Endothelial cell of umbilical vein (primary cell): ENCODE measurements at regions not wholly inside any gene's neighbourhood (a gene's known extent, or its start where the extent isn't known, plus 50 kb on each side); places are given as distances from the start of the nearest gene placed in this dataset.

Source experiments
- BruUV-seq: library from RNA; stranded (reverse); fragments of 400-500 nt; replicated peaks from 2 replicates; lab custom pipeline; 2021; lab: Mats Ljungman, UMichigan
- CTCF ChIA-PET: fragments of 300-600, 350-600 bp; sonication (Branson Sonifier 250); formaldehyde crosslinking; loops from one replicate; lab custom pipeline; 2021; ENCODE audit warnings: antibody characterized with exemption, inconsistent platforms; lab: Charles Lee
- POLR2A ChIA-PET: fragments of 300-600, 350-600 bp; sonication (Branson Sonifier 250); formaldehyde crosslinking; loops from one replicate; lab custom pipeline; 2021; ENCODE audit warnings: antibody characterized with exemption, inconsistent platforms; lab: Charles Lee
- DNase-seq: peaks from one replicate; pipeline ENCODE4 v3.0.0-alpha.2; 2011; ENCODE audit warnings: low read depth, low spot score
- FAIRE-seq: peaks from 2 replicates; lab custom pipeline; 2011; peaks lifted over from hg19 to GRCh38; lab: Jason Lieb, UNC
- H2AFZ ChIP-seq: 2 replicates; pipeline ENCODE4 v1.6.0; 2012; ENCODE audit warnings: low read depth, low read length, control low read depth, inconsistent platforms
- H3K27ac ChIP-seq: 2 replicates; pipeline ENCODE4 v1.5.1; 2011; ENCODE audit warnings: low read depth, mild to moderate bottlenecking, control low read depth, low read length, moderate library complexity; ENCODE audit not compliant: insufficient read depth
- H3K27me3 ChIP-seq, 2 experiments: 2 replicates each; pipeline versions ENCODE4 v1.6.0 to v1.6.1; 2011; ENCODE audit warnings: low read length in 2 of 2, mixed read lengths in 1 of 2; ENCODE audit not compliant: control insufficient read depth in 2 of 2, insufficient read depth in 2 of 2
- H3K36me3 ChIP-seq, 2 experiments: 2 replicates in 1 of 2; 3 replicates in 1 of 2; pipeline ENCODE4 v1.5.1; 2011; ENCODE audit warnings: low read length in 2 of 2, mild to moderate bottlenecking in 1 of 2, moderate library complexity in 1 of 2; ENCODE audit not compliant: control insufficient read depth in 2 of 2, insufficient read depth in 2 of 2; ENCODE audit errors: extremely low read depth in 1 of 2
- H3K4me1 ChIP-seq: 3 replicates; pipeline ENCODE4 v1.5.1; 2011; ENCODE audit warnings: mild to moderate bottlenecking, low read length; ENCODE audit not compliant: control insufficient read depth, insufficient read depth; ENCODE audit errors: extremely low read depth
- H3K4me2 ChIP-seq: 2 replicates; pipeline ENCODE4 v1.6.1; 2011; ENCODE audit warnings: low read length, control low read depth, mixed read lengths; ENCODE audit not compliant: insufficient read depth
- H3K4me3 ChIP-seq, 3 experiments: fragments of 200-600 bp in 1 of 3; sonication (generic), shearing (Covaris generic) in 1 of 3; replicated peaks in 1 of 3; 2 replicates each; pipeline ENCODE4 v1.5.1; 2011 to 2016; ENCODE audit warnings: control low read depth in 3 of 3, low read length in 3 of 3, mild to moderate bottlenecking in 2 of 3, inconsistent platforms in 1 of 3, low read depth in 1 of 3, moderate library complexity in 1 of 3; ENCODE audit not compliant: insufficient read depth in 1 of 3
- H3K79me2 ChIP-seq: 2 replicates; pipeline ENCODE4 v1.6.0; 2012; ENCODE audit warnings: low read length, inconsistent platforms; ENCODE audit not compliant: control insufficient read depth, insufficient read depth
- H3K9ac ChIP-seq: replicated peaks from 2 replicates; pipeline ENCODE3; 2011; ENCODE audit warnings: low read length, control low read depth; ENCODE audit not compliant: insufficient read depth; ENCODE audit errors: extremely low read depth
- H3K9me1 ChIP-seq: replicated peaks from 3 replicates; pipeline ENCODE4 v1.6.0; 2011; ENCODE audit warnings: mild to moderate bottlenecking, low read length; ENCODE audit not compliant: control insufficient read depth, insufficient read depth; ENCODE audit errors: extremely low read depth
- H3K9me3 ChIP-seq: replicated peaks from 2 replicates; pipeline ENCODE4 v1.5.1; 2012; ENCODE audit warnings: low read length, inconsistent platforms; ENCODE audit not compliant: control insufficient read depth, insufficient read depth
- H4K20me1 ChIP-seq: replicated peaks from 2 replicates; pipeline ENCODE3; 2011; ENCODE audit warnings: mild to moderate bottlenecking, low read length; ENCODE audit not compliant: control insufficient read depth, insufficient read depth; ENCODE audit errors: extremely low read depth
- CTCF ChIP-seq, 2 donors: IDR thresholded peaks; 1 replicate in 1 of 2; 2 replicates in 1 of 2; pipeline ENCODE4 v1.5.1; 2011; ENCODE audit warnings: low read length in 2 of 2, mild to moderate bottlenecking in 2 of 2, moderate library complexity in 2 of 2, control low read depth in 1 of 2, inconsistent platforms in 1 of 2, low read depth in 1 of 2; ENCODE audit not compliant: insufficient read depth in 1 of 2; ENCODE audit errors: extremely low read depth in 1 of 2
- EZH2 ChIP-seq: IDR thresholded peaks from 2 replicates; pipeline ENCODE4 v1.6.1; 2012; ENCODE audit warnings: borderline replicate concordance, low read depth, mild to moderate bottlenecking, moderate library complexity, low read length, inconsistent platforms; ENCODE audit not compliant: severe bottlenecking
- FOS ChIP-seq: IDR thresholded peaks from 2 replicates; pipeline ENCODE4 v1.6.1; 2011; ENCODE audit warnings: mild to moderate bottlenecking, low read length, moderate library complexity, borderline replicate concordance; ENCODE audit not compliant: insufficient read depth
- GATA2 ChIP-seq: IDR thresholded peaks from 2 replicates; pipeline ENCODE4 v1.7.0; 2011; ENCODE audit warnings: low read depth, mild to moderate bottlenecking, moderate library complexity, mixed read lengths, low read length; ENCODE audit not compliant: insufficient read length, insufficient read depth
- JUN ChIP-seq: IDR thresholded peaks from 2 replicates; pipeline ENCODE4 v1.6.1; 2011; ENCODE audit warnings: borderline replicate concordance, low read depth; ENCODE audit not compliant: insufficient read length, insufficient read depth
- MAX ChIP-seq: IDR thresholded peaks from 2 replicates; pipeline ENCODE4 v1.6.1; 2011; ENCODE audit not compliant: insufficient read depth, insufficient read length
- MYC ChIP-seq: IDR thresholded peaks from one replicate; pipeline ENCODE4 v1.6.1; 2011; ENCODE audit warnings: mild to moderate bottlenecking, low read depth, low read length
- POLR2A ChIP-seq: IDR thresholded peaks from 2 replicates; pipeline ENCODE4 v1.6.1; 2012; ENCODE audit warnings: low read depth, mild to moderate bottlenecking, control low read depth, low read length
- POLR2AphosphoS5 ChIP-seq: IDR thresholded peaks from 2 replicates; pipeline ENCODE4 v1.6.1; 2012; ENCODE audit warnings: low read depth, mild to moderate bottlenecking, control low read depth, low read length, moderate library complexity; ENCODE audit not compliant: insufficient read depth
- dilution Hi-C: fragments of 300-500 bp; cut with MboI; formaldehyde crosslinking; loops from one replicate; pipeline ENCODE4 v1.15.0; 2019; ENCODE audit warnings: low sequenced_read_pairs; ENCODE audit not compliant: extremely low pct_ligation_motif_present
- intact Hi-C: fragments of 100-400 bp; cut with micrococcal nuclease; formaldehyde crosslinking; loops from one replicate; pipeline ENCODE4 v1.10.0; 2022

- no TSS peak for BruUV-seq
- no peaks in the 10 kb centered on the region for H3K9me1 ChIP-seq
- H3K9me3 ChIP-seq, result no peaks in the 10 kb centered on the region
- H3K27me3 ChIP-seq, result no peaks in the 10 kb centered on the region
- H3K4me3 ChIP-seq, result no peak overlapping the region
- POLR2A ChIA-PET, result no interaction called here
- CTCF ChIA-PET, result interaction anchor here (1.8 to 2.6 kb wide), 2 partner anchors 370 to 451 kb away, joined by 12 to 43 read pairs; no protein-coding TSS in a partner anchor
- intact Hi-C loops, result loop anchor here (2.0 to 5.0 kb wide), 3 partner anchors 372 to 499 kb away; no protein-coding TSS in a partner anchor
- no peaks in the 10 kb centered on the region for H3K36me3 ChIP-seq
- H3K9ac ChIP-seq, result no peak overlapping the region
- DNase-seq, result peak; percentile 46
- TF ChIP-seq GATA2, result no peak
- TF ChIP-seq POLR2AphosphoS5, result no peak
- TF ChIP-seq CTCF (IDR thresholded peaks at IDR 0.05; ENCODE audit: extremely low read depth in 1 of 2, insufficient read depth in 1 of 2, low read depth in 1 of 2, low read length in 2 of 2), result no peak
- TF ChIP-seq EZH2, result no peak
- TF ChIP-seq POLR2A, result no peak
- no peak for TF ChIP-seq MYC
- no peak for TF ChIP-seq MAX
- TF ChIP-seq FOS, result no peak
- TF ChIP-seq JUN, result no peak
- FAIRE-seq, result peak; percentile 64
- peak overlapping the region; percentile 81 for H2AFZ ChIP-seq
- H3K27ac ChIP-seq, result no peak overlapping the region
- H4K20me1 ChIP-seq, result no peaks in the 10 kb centered on the region
- dilution Hi-C loops, result no loop called here
- H3K4me1 ChIP-seq, result peaks cover 4% of the 10 kb centered on the region
- H3K79me2 ChIP-seq, result no peaks in the 10 kb centered on the region
- peak overlapping the region; percentile 31 for H3K4me2 ChIP-seq
These were observed 195.5 kb upstream of the MBNL1 start for GRCh38 chr3:152073267-152073666.
